Natural killer cell (primary cell): ENCODE measurements at regions not wholly inside any gene's neighbourhood (a gene's known extent, or its start where the extent isn't known, plus 50 kb on each side); places are given as distances from the start of the nearest gene placed in this dataset.

ENCODE experiments used
- ATAC-seq, 3 donors: fragments of 150-1000 bp in 2 of 3; fragments of 200-7000 bp in 1 of 3; cut with Tn5 transposase; 1 replicate in 1 of 3; 2 replicates in 2 of 3; pipeline ENCODE4 v1.10.0; 2021; ENCODE audit warnings: mild to moderate bottlenecking in 2 of 3, moderate library complexity in 2 of 3
- DNase-seq, 2 donors: peaks; one replicate each; pipeline versions ENCODE4 v3.0.0 to v3.0.0-alpha.2; 2013 to 2021; ENCODE audit warnings: mixed read lengths in 1 of 2
- H3K27ac ChIP-seq: one replicate; pipeline ENCODE4 v1.5.1; 2013; ENCODE audit warnings: mild to moderate bottlenecking, low read length
- H3K27me3 ChIP-seq: one replicate; pipeline ENCODE4 v1.6.1; 2013; ENCODE audit warnings: low read length; ENCODE audit not compliant: control insufficient read depth, insufficient read depth
- H3K36me3 ChIP-seq: one replicate; pipeline ENCODE4 v1.6.1; 2013; ENCODE audit warnings: low read length; ENCODE audit not compliant: control insufficient read depth, insufficient read depth
- H3K4me1 ChIP-seq: one replicate; pipeline ENCODE4 v1.6.1; 2013; ENCODE audit warnings: low read length; ENCODE audit not compliant: control insufficient read depth, insufficient read depth
- H3K4me3 ChIP-seq: one replicate; pipeline ENCODE4 v1.5.1; 2013; ENCODE audit warnings: low read length
- H3K9me3 ChIP-seq: one replicate; pipeline ENCODE4 v1.6.1; 2013; ENCODE audit warnings: low read length; ENCODE audit not compliant: control insufficient read depth, insufficient read depth
- H3K27ac Mint-ChIP-seq, 2 donors: one replicate each; pipeline ENCODE4 v1.8.0; 2022; ENCODE audit warnings: mild to moderate bottlenecking in 2 of 2, mixed read lengths in 2 of 2, moderate library complexity in 1 of 2
- H3K27me3 Mint-ChIP-seq, 2 donors: one replicate each; pipeline ENCODE4 v1.8.0; 2022; ENCODE audit warnings: low read depth in 2 of 2, mixed read lengths in 2 of 2
- H3K36me3 Mint-ChIP-seq: one replicate; pipeline ENCODE4 v1.8.0; 2022; ENCODE audit warnings: mixed read lengths
- H3K4me1 Mint-ChIP-seq, 2 donors: one replicate each; pipeline ENCODE4 v1.8.0; 2022; ENCODE audit warnings: mixed read lengths in 2 of 2
- H3K4me3 Mint-ChIP-seq: one replicate; pipeline ENCODE4 v1.8.0; 2022; ENCODE audit warnings: mild to moderate bottlenecking, moderate library complexity, mixed read lengths
- H3K9me3 Mint-ChIP-seq, 2 donors: one replicate each; pipeline ENCODE4 v1.8.0; 2022; ENCODE audit warnings: mixed read lengths in 2 of 2
- WGBS: methylation state at CpG from one replicate; pipeline ENCODE4 v1.1.7; 2013; ENCODE audit warnings: missing lambda C conversion rate; ENCODE audit not compliant: insufficient coverage; 5-methylcytosine and 5-hydroxymethylcytosine counted together
- intact Hi-C: fragments of 100-400 bp; cut with micrococcal nuclease; formaldehyde crosslinking; loops from one replicate; pipeline ENCODE4 v1.14.2; 2022
- TF ChIP-seq, protein P1 (sequence below): fragments of 200-600 bp; IDR thresholded peaks from one replicate; pipeline ENCODE4 v1.8.0; 2022; ENCODE audit warnings: antibody characterized with exemption

DNA sequence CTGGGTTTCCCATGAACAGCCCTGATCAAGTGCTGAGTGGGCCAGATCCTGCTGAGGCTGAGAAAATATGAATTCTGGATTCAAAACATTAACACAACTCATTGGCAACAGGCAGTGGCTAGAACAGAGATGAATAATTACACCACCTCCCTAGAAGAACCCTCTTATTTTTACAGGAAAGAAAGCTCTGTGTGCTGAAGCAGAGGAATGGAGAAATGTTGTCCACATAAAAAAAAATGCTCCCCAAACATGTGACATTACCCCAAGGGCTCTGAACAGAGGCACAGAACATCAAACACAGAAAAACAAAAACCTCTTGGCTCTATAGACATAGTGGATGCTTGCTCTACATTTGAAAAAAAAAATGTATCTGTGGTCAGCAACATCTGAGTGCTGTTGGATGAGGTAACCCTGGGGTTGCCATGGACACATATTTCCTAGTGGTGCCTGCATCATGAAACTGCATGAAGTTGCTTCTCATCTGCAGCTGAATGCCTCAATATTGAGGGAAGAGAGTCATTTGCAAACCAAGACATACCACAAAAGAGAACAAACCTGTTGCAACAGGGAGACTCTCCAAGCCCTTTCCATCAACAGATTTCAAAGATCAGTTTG is 98.8 kb downstream of the SNX19 start:
- H3K9me3 ChIP-seq, result no peaks in the 10 kb centered on the region
- H3K27me3 Mint-ChIP-seq, result peaks cover 21 to 23% of the 10 kb centered on the region in 2 donors
- no peak overlapping the region for H3K4me3 ChIP-seq
- H3K27ac ChIP-seq, result no peak overlapping the region
- TF ChIP-seq, protein P1, sequence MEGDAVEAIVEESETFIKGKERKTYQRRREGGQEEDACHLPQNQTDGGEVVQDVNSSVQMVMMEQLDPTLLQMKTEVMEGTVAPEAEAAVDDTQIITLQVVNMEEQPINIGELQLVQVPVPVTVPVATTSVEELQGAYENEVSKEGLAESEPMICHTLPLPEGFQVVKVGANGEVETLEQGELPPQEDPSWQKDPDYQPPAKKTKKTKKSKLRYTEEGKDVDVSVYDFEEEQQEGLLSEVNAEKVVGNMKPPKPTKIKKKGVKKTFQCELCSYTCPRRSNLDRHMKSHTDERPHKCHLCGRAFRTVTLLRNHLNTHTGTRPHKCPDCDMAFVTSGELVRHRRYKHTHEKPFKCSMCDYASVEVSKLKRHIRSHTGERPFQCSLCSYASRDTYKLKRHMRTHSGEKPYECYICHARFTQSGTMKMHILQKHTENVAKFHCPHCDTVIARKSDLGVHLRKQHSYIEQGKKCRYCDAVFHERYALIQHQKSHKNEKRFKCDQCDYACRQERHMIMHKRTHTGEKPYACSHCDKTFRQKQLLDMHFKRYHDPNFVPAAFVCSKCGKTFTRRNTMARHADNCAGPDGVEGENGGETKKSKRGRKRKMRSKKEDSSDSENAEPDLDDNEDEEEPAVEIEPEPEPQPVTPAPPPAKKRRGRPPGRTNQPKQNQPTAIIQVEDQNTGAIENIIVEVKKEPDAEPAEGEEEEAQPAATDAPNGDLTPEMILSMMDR, result no peak
- ATAC-seq, result no peak
- no peaks in the 10 kb centered on the region for H3K4me1 ChIP-seq
- H3K27me3 ChIP-seq, result no peaks in the 10 kb centered on the region
- no peaks in the 10 kb centered on the region for H3K36me3 Mint-ChIP-seq
- no peak for DNase-seq
- no peaks in the 10 kb centered on the region for H3K4me1 Mint-ChIP-seq
- H3K27ac Mint-ChIP-seq, result no peak overlapping the region
- no peak overlapping the region for H3K4me3 Mint-ChIP-seq
- no peaks in the 10 kb centered on the region for H3K9me3 Mint-ChIP-seq
- no peaks in the 10 kb centered on the region for H3K36me3 ChIP-seq
- intact Hi-C loops, result no loop called here

DNA sequence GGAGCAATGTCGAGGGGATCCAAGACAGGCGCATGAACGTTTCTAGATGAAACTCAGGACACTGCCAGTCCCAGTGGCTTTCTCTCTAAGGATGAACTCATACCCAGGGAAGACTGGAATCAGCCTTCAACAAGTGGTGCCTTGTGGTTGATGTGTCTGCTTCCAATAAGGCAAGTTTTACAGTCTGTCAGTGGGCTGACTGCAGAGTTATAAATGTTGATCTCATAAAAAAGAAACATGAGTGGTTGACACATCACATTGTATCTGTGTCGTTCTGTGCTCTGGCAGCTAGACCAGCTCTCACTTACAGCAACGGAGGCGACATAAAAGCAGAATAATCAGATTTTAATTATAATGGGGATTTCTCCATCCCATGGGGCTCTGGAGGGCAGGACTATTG is 96.7 kb downstream of the SNX19 start:
- no peak overlapping the region for H3K4me3 ChIP-seq
- Mint-ChIP-seq H3K27ac (no peak overlapping the region), H3K4me1 (no peaks in the 10 kb centered on the region), H3K4me3 (no peak overlapping the region), H3K27me3 (peaks cover 14 to 23% of the 10 kb centered on the region in 2 donors), H3K36me3 (no peaks in the 10 kb centered on the region), H3K9me3 (no peaks in the 10 kb centered on the region)
- H3K27me3 ChIP-seq, result no peaks in the 10 kb centered on the region
- DNase-seq (no peak), ATAC-seq (no peak)
- WGBS, result 86% methylated on average over 6 of the region's 6 CpGs
- H3K36me3 ChIP-seq, result no peaks in the 10 kb centered on the region
- no peaks in the 10 kb centered on the region for H3K4me1 ChIP-seq
- TF ChIP-seq, protein P1, result no peak
- intact Hi-C loops, result no loop called here
- H3K27ac ChIP-seq, result no peak overlapping the region
- no peaks in the 10 kb centered on the region for H3K9me3 ChIP-seq
